DND-41 (cell line): ENCODE measurements at regions not wholly inside any gene's neighbourhood (a gene's known extent, or its start where the extent isn't known, plus 50 kb on each side); places are given as distances from the start of the nearest gene placed in this dataset.
A peak's percentile ranks its signal among the peaks of the same experiment; 100 is the strongest.

ENCODE experiments used
- ATAC-seq: fragments of 200-7000 bp; cut with Tn5 transposase; 3 replicates; pipeline ENCODE4 v1.9.1; 2021; ENCODE audit warnings: low read depth; ENCODE audit not compliant: insufficient read depth
- DNase-seq: peaks from one replicate; pipeline ENCODE4 v3.0.0-alpha.2; 2020
- H2AFZ ChIP-seq: 2 replicates; pipeline ENCODE4 v1.6.0; 2012; ENCODE audit warnings: low read depth, low read length
- H3K27ac ChIP-seq: 2 replicates; pipeline ENCODE4 v1.5.1; 2012; ENCODE audit warnings: low read length, inconsistent platforms
- H3K27me3 ChIP-seq: fragments of 200-600 bp; sonication (generic); 2 replicates; pipeline ENCODE4 v1.6.0; 2012; ENCODE audit warnings: low read length, mild to moderate bottlenecking, inconsistent platforms; ENCODE audit not compliant: insufficient read depth, poor library complexity
- H3K36me3 ChIP-seq: 2 replicates; pipeline ENCODE4 v1.5.1; 2012; ENCODE audit warnings: low read length, inconsistent platforms; ENCODE audit not compliant: insufficient read depth
- H3K4me1 ChIP-seq: 2 replicates; pipeline ENCODE4 v1.5.1; 2012; ENCODE audit warnings: mild to moderate bottlenecking, low read length; ENCODE audit not compliant: insufficient read depth
- H3K4me2 ChIP-seq: 2 replicates; pipeline ENCODE4 v1.6.0; 2012; ENCODE audit warnings: mild to moderate bottlenecking, moderate library complexity, low read length, inconsistent platforms; ENCODE audit not compliant: insufficient read depth
- H3K4me3 ChIP-seq, 2 experiments: fragments of 200-600 bp in 1 of 2; shearing (Covaris generic) in 1 of 2; 2 replicates each; pipeline ENCODE4 v1.5.1; 2012 to 2016; ENCODE audit warnings: inconsistent platforms in 2 of 2, low read length in 2 of 2, mild to moderate bottlenecking in 2 of 2, low read depth in 1 of 2, moderate library complexity in 1 of 2
- H3K79me2 ChIP-seq: 2 replicates; pipeline ENCODE4 v1.6.0; 2012; ENCODE audit warnings: low read length, inconsistent platforms; ENCODE audit not compliant: insufficient read depth
- H3K9ac ChIP-seq: 2 replicates; pipeline ENCODE4 v1.6.0; 2012; ENCODE audit warnings: low read depth, mild to moderate bottlenecking, inconsistent platforms, low read length, moderate library complexity
- H3K9me3 ChIP-seq: 2 replicates; pipeline ENCODE4 v1.5.1; 2012; ENCODE audit warnings: low read length, moderate library complexity, mild to moderate bottlenecking, inconsistent platforms; ENCODE audit not compliant: insufficient read depth, severe bottlenecking
- H4K20me1 ChIP-seq: 2 replicates; pipeline ENCODE4 v1.6.0; 2012; ENCODE audit warnings: low read length; ENCODE audit not compliant: insufficient read depth
- CTCF ChIP-seq: IDR thresholded peaks from 2 replicates; pipeline ENCODE4 v1.5.1; 2012; ENCODE audit warnings: borderline replicate concordance, low read length, moderate library complexity, mild to moderate bottlenecking; ENCODE audit not compliant: poor library complexity, severe bottlenecking; ENCODE audit errors: extremely low read depth
- EZH2 ChIP-seq: IDR thresholded peaks from 3 replicates; pipeline ENCODE4 v1.6.1; 2012; ENCODE audit warnings: borderline replicate concordance, low read depth, mild to moderate bottlenecking, moderate library complexity, low read length, inconsistent platforms; ENCODE audit not compliant: severe bottlenecking

GRCh38 chr6:144460327-144461095 lies 175.4 kb downstream of the UTRN start:
- no peaks in the 10 kb centered on the region for H3K9me3 ChIP-seq
- peaks cover 78% of the 10 kb centered on the region for H3K36me3 ChIP-seq
- DNase-seq (no peak), ATAC-seq (peak; percentile 85)
- no peak overlapping the region; the same call in 1 of the 2 replicates for H2AFZ ChIP-seq
- H3K4me1 ChIP-seq: peaks cover 13% of the 10 kb centered on the region; the same call in 1 of the 2 replicates
- no peaks in the 10 kb centered on the region for H4K20me1 ChIP-seq
- H3K27ac ChIP-seq: peak overlapping the region; percentile 70
- H3K4me3 ChIP-seq: no peak overlapping the region
- no peak for TF ChIP-seq CTCF
- TF ChIP-seq EZH2: no peak
- H3K27me3 ChIP-seq: no peaks in the 10 kb centered on the region
- H3K79me2 ChIP-seq: no peaks in the 10 kb centered on the region
- no peak overlapping the region for H3K4me2 ChIP-seq
- H3K9ac ChIP-seq: no peak overlapping the region; the same call in 1 of the 2 replicates

GRCh38 chr6:144462058-144462457 lies 176.9 kb downstream of the UTRN start:
- Histone ChIP-seq H3K27ac (no peak overlapping the region), H3K27me3 (no peaks in the 10 kb centered on the region), H3K9ac (no peak overlapping the region), H3K36me3 (peaks cover 86% of the 10 kb centered on the region), H3K4me3 (no peak overlapping the region), H3K4me1 (peaks cover 13% of the 10 kb centered on the region; the same call in 1 of the 2 replicates), H3K9me3 (no peaks in the 10 kb centered on the region), H3K4me2 (no peak overlapping the region), H3K79me2 (no peaks in the 10 kb centered on the region), H2AFZ (no peak overlapping the region), H4K20me1 (no peaks in the 10 kb centered on the region)
- ATAC-seq (no peak), DNase-seq (no peak)
- TF ChIP-seq CTCF (no peak), EZH2 (no peak)

- Histone ChIP-seq H3K4me1 (no peaks in the 10 kb centered on the region), H3K36me3 (peaks cover 70% of the 10 kb centered on the region), H2AFZ (no peak overlapping the region), H3K27me3 (no peaks in the 10 kb centered on the region), H3K4me3 (no peak overlapping the region), H3K79me2 (no peaks in the 10 kb centered on the region), H3K9ac (no peak overlapping the region), H3K9me3 (no peaks in the 10 kb centered on the region), H4K20me1 (no peaks in the 10 kb centered on the region), H3K4me2 (no peak overlapping the region), H3K27ac (no peak overlapping the region)
- ATAC-seq (no peak), DNase-seq (no peak)
- TF ChIP-seq EZH2 (no peak), CTCF (no peak)
Measured at GRCh38 chr6:144466716-144467115, 181.6 kb downstream of the UTRN start.
